ENCODE measurements at regions not wholly inside any gene's neighbourhood (a gene's known extent, or its start where the extent isn't known, plus 50 kb on each side); places are given as distances from the start of the nearest gene placed in this dataset.

- no peak for DNase-seq
Observed at GRCh38 chr6:134477991-134478635, 160.2 kb upstream of the SGK1 start.

- no peak for DNase-seq
Observed at GRCh38 chr6:134474955-134475354, 157.0 kb upstream of the SGK1 start.

- DNase-seq: no peak
Observed at GRCh38 chr6:134472661-134473060, 154.7 kb upstream of the SGK1 start.

GRCh38 chr6:134472046-134472445 lies 154.1 kb upstream of the SGK1 start:
- no peak for DNase-seq

- no peak for DNase-seq
Observed at GRCh38 chr6:134470457-134470975, 152.6 kb upstream of the SGK1 start.

- DNase-seq: no peak
Observed at GRCh38 chr6:134469702-134470456, 152.0 kb upstream of the SGK1 start.

GRCh38 chr6:134468633-134469032 lies 150.7 kb upstream of the SGK1 start:
- DNase-seq: no peak

GRCh38 chr6:134467620-134468019 lies 149.7 kb upstream of the SGK1 start:
- DNase-seq: no peak

- no peak for DNase-seq
Observed at GRCh38 chr6:134466771-134467525, 149.0 kb upstream of the SGK1 start.

GRCh38 chr6:134464690-134465411 lies 146.9 kb upstream of the SGK1 start:
- no peak for DNase-seq

GRCh38 chr6:134458857-134459657 lies 141.1 kb upstream of the SGK1 start:
- DNase-seq: no peak

GRCh38 chr6:134457941-134458340 lies 140.0 kb upstream of the SGK1 start:
- no peak for DNase-seq

- DNase-seq: peak; percentile 45
Observed at GRCh38 chr6:134456226-134456625, 138.3 kb upstream of the SGK1 start.

- no peak for DNase-seq
Observed at GRCh38 chr6:134455319-134455718, 137.4 kb upstream of the SGK1 start.

GRCh38 chr6:134454794-134455193 lies 136.9 kb upstream of the SGK1 start:
- no peak for DNase-seq

GRCh38 chr6:134453792-134454510 lies 136.0 kb upstream of the SGK1 start:
- DNase-seq: no peak

GRCh38 chr6:134452906-134453305 lies 135.0 kb upstream of the SGK1 start:
- peak; percentile 49 for DNase-seq

- no peak for DNase-seq
Observed at GRCh38 chr6:134451529-134451928, 133.6 kb upstream of the SGK1 start.

- no peak for DNase-seq
Observed at GRCh38 chr6:134449781-134450180, 131.9 kb upstream of the SGK1 start.

GRCh38 chr6:134449004-134449403 lies 131.1 kb upstream of the SGK1 start:
- DNase-seq: no peak

- no peak for DNase-seq
Observed at GRCh38 chr6:134447883-134448387, 130.0 kb upstream of the SGK1 start.

All from CD4-positive, alpha-beta T cell treated with Interleukin-4 for 4 hours (primary cell).